TTC549 (cell line): ENCODE measurements at regions not wholly inside any gene's neighbourhood (a gene's known extent, or its start where the extent isn't known, plus 50 kb on each side); places are given as distances from the start of the nearest gene placed in this dataset.

ENCODE experiments used
- FAIRE-seq: peaks from 2 replicates; lab custom pipeline; 2012; peaks lifted over from hg19 to GRCh38; lab: Jason Lieb, UNC

- no peak for FAIRE-seq
Measured at GRCh38 chr9:11323457-11323856, 710.7 kb upstream of the PTPRD start.

- no peak for FAIRE-seq
Measured at GRCh38 chr9:11326231-11326630, 713.4 kb upstream of the PTPRD start.

GRCh38 chr9:11328326-11328725, 715.5 kb upstream of the PTPRD start:
- FAIRE-seq, result no peak

GRCh38 chr9:11335011-11335410, 722.2 kb upstream of the PTPRD start:
- no peak for FAIRE-seq

GRCh38 chr9:11338130-11338529, 725.3 kb upstream of the PTPRD start:
- no peak for FAIRE-seq

- no peak for FAIRE-seq
Measured at GRCh38 chr9:11340654-11341053, 727.9 kb upstream of the PTPRD start.

- FAIRE-seq, result no peak
Measured at GRCh38 chr9:11347437-11347836, 734.6 kb upstream of the PTPRD start.

- FAIRE-seq, result no peak
Measured at GRCh38 chr9:11348366-11348765, 735.6 kb upstream of the PTPRD start.

GRCh38 chr9:11349187-11349586, 736.4 kb upstream of the PTPRD start:
- no peak for FAIRE-seq

- FAIRE-seq, result no peak
Measured at GRCh38 chr9:11352612-11353011, 739.8 kb upstream of the PTPRD start.

GRCh38 chr9:11356067-11356466, 743.3 kb upstream of the PTPRD start:
- FAIRE-seq, result no peak

- no peak for FAIRE-seq
Measured at GRCh38 chr9:11366585-11367129, 753.9 kb upstream of the PTPRD start.

- FAIRE-seq, result no peak
Measured at GRCh38 chr9:11374926-11375325, 762.1 kb upstream of the PTPRD start.

- FAIRE-seq, result no peak
Measured at GRCh38 chr9:11402621-11403020, 789.8 kb upstream of the PTPRD start.

- FAIRE-seq, result no peak
Measured at GRCh38 chr9:11414241-11414640, 801.4 kb upstream of the PTPRD start.

- FAIRE-seq, result no peak
Measured at GRCh38 chr9:11417782-11418181, 805.0 kb upstream of the PTPRD start.

- FAIRE-seq, result no peak
Measured at GRCh38 chr9:11431490-11431889, 818.7 kb upstream of the PTPRD start.

- no peak for FAIRE-seq
Measured at GRCh38 chr9:11432361-11432760, 819.6 kb upstream of the PTPRD start.

- FAIRE-seq, result no peak
Measured at GRCh38 chr9:11443631-11444030, 830.8 kb upstream of the PTPRD start.

GRCh38 chr9:11457825-11458790, 845.3 kb upstream of the PTPRD start:
- FAIRE-seq, result no peak

GRCh38 chr9:11469745-11470144, 856.9 kb upstream of the PTPRD start:
- no peak for FAIRE-seq

GRCh38 chr9:11471321-11471720, 858.5 kb upstream of the PTPRD start:
- no peak for FAIRE-seq

GRCh38 chr9:11500780-11501179, 888.0 kb upstream of the PTPRD start:
- no peak for FAIRE-seq

- FAIRE-seq, result no peak
Measured at GRCh38 chr9:11506980-11507379, 894.2 kb upstream of the PTPRD start.
